ENCODE measurements at regions not wholly inside any gene's neighbourhood (a gene's known extent, or its start where the extent isn't known, plus 50 kb on each side); places are given as distances from the start of the nearest gene placed in this dataset.

DNA sequence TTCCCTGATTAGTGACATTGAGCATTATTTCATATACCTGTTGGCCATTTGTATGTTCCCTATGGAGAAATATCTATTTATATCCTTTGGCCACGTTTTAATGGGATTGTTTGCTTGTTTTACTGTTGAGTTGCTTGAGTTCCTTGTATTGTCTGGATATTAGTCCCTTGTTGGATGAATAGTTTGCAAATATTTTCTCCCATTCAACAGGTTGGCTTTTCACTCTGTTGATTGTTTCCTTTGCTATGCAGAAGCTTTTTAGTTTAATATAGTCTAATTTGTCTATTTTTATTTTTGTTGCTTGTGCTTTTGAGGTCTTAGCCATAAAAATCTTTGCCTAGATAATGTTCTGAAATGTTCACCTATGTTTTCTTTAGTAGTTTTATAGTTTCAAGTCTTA is 60.2 kb upstream of the HUWE1 start:
- TF ChIP-seq, protein P1, sequence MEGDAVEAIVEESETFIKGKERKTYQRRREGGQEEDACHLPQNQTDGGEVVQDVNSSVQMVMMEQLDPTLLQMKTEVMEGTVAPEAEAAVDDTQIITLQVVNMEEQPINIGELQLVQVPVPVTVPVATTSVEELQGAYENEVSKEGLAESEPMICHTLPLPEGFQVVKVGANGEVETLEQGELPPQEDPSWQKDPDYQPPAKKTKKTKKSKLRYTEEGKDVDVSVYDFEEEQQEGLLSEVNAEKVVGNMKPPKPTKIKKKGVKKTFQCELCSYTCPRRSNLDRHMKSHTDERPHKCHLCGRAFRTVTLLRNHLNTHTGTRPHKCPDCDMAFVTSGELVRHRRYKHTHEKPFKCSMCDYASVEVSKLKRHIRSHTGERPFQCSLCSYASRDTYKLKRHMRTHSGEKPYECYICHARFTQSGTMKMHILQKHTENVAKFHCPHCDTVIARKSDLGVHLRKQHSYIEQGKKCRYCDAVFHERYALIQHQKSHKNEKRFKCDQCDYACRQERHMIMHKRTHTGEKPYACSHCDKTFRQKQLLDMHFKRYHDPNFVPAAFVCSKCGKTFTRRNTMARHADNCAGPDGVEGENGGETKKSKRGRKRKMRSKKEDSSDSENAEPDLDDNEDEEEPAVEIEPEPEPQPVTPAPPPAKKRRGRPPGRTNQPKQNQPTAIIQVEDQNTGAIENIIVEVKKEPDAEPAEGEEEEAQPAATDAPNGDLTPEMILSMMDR (conservative IDR thresholded peaks at IDR 0.05; ENCODE audit: low read depth, low read length), result no peak
- no peak for TF ChIP-seq EZH2 (IDR thresholded peaks at IDR 0.05; ENCODE audit: low read length, unreplicated experiment)

Measured in PC-3 (cell line).